Right ventricle myocardium inferior (tissue), 1 donor: ENCODE measurements at regions not wholly inside any gene's neighbourhood (a gene's known extent, or its start where the extent isn't known, plus 50 kb on each side); places are given as distances from the start of the nearest gene placed in this dataset.

Source experiments
- ATAC-seq: fragments of 200-7000 bp; cut with Tn5 transposase; one replicate; pipeline ENCODE4 v1.9.1; 2020; ENCODE audit warnings: mild to moderate bottlenecking, moderate library complexity
- DNase-seq: peaks from one replicate; pipeline ENCODE4 v3.0.0; 2021; ENCODE audit errors: missing footprints
- intact Hi-C: fragments of 100-400 bp; cut with DNase I; formaldehyde crosslinking; loops from one replicate; pipeline ENCODE4 v1.11.0; 2022
- donor health status: DM: no; HTN: yes; CAD: no; lungs with severe emphysema.

- DNase-seq (no peak), ATAC-seq (no peak)
- intact Hi-C loops, result no loop called here
These were observed 294.2 kb upstream of the ANO3 start for GRCh38 chr11:26037716-26038115.

GRCh38 chr11:26040339-26040738, 291.6 kb upstream of the ANO3 start:
- ATAC-seq, result no peak

DNA sequence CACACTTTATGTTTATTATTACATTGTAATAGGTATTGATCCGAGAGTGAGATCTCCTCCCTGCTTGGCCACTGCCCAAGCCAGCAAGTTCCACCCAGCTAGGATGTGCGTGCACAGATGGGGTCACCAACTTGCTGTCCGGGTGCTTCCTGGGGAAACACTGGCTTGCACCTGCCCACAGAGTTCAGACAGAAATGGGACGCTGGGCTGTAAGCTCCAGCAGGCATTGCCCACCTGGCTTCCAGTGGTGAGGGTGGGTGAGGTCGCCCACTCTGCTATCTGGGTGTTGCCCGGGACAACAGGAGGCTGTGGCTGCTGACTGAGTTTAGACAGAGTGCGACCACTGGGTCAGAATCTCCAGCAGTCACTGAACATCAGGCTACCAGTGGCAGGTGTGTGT, 289.8 kb upstream of the ANO3 start:
- no peak for DNase-seq
- ATAC-seq, result no peak
- intact Hi-C loops, result no loop called here

More at GRCh38 chr11:26040339-26040738, 291.6 kb upstream of the ANO3 start:
- intact Hi-C loops, result no loop called here
- no peak for DNase-seq

GRCh38 chr11:26043665-26044064, 288.3 kb upstream of the ANO3 start:
- no peak for ATAC-seq
- intact Hi-C loops, result no loop called here
- DNase-seq, result no peak

DNA sequence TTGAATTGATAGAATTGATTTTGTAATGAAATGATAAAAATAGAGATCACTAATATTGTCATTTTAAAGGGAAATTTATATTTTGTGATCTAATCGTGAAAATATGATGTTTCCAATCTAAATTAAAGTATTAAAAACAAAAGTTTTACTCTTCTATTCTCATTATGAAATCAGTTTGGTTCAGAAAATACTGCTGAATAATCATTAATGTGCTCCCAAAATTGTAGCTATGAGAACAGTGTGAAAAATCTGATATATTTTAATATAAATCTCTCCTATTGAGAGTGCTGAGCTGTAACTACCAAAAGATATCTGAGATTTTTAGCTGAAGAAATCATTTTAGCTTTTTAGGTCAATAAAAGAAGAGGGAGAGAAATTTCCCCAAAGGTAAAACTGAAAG, 287.5 kb upstream of the ANO3 start:
- ATAC-seq, result no peak
- intact Hi-C loops, result no loop called here
- DNase-seq, result no peak

- DNase-seq (no peak), ATAC-seq (no peak)
- intact Hi-C loops, result no loop called here
These were observed 286.8 kb upstream of the ANO3 start for GRCh38 chr11:26045082-26045481.

GRCh38 chr11:26048271-26048670, 283.7 kb upstream of the ANO3 start:
- ATAC-seq (peak; percentile 96), DNase-seq (no peak)
- intact Hi-C loops, result no loop called here

GRCh38 chr11:26053966-26054365, 278.0 kb upstream of the ANO3 start:
- ATAC-seq, result no peak
- DNase-seq, result no peak
- intact Hi-C loops, result loop anchor here (5.0 kb wide), 1 partner anchor 57 kb away; no protein-coding TSS in a partner anchor

DNA sequence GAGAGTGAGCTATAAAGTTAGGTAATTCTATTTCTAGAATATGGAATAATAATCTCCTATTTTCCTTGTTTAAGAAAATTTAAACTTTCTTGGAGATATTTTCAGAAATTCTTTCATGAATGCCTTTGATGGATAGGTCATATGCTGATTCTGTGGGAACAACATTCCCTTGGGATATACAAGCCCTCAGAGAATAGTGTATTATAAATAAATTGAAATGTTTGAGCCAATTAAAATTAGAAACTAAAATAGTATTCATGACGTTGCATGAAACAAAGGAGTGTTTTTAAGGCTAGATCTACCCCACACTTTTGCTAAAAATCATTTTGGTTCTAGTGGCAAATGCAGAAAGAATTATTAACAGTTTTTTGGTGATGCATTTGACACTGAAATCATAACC, 269.3 kb upstream of the ANO3 start:
- intact Hi-C loops, result no loop called here
- no peak for DNase-seq
- ATAC-seq, result no peak

DNA sequence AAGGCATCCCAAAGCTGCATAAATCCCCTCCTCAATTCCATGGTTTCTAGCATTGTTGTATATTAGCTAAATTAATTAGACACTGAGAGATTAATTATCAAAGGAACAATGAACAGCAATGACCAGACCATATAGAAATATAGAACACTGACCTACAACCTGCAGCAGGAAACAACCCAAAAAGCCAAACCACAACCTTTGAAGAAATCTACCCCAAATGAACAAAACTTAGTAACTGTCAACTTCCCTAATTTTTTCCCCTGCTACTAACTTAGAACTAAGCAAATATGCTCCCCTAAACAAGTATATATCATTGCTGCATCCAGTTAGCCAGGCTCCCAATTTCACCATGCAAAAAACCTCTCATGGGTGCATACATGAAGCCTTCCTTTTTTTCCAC, 268.0 kb upstream of the ANO3 start:
- DNase-seq (no peak), ATAC-seq (no peak)
- intact Hi-C loops, result no loop called here

DNA sequence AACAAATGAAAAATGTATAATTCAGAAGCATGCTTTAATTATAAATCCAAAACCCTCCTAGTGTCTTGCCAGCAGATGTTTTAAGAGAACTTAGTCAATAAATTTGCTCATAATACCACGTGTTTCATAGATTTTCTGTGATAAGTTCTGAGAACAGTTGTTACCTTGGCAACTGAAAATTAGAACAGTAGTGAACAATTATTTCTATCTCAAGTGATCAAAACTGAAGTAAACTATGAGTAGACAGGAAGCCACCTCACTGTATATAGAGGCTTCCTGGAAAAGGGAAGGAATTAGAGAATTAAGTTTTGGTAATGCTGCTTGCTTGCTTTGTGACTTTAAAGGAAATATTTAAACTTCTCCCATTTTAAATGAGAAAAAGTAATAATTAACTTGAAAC, 266.0 kb upstream of the ANO3 start:
- intact Hi-C loops, result no loop called here
- DNase-seq, result no peak
- no peak for ATAC-seq

DNA sequence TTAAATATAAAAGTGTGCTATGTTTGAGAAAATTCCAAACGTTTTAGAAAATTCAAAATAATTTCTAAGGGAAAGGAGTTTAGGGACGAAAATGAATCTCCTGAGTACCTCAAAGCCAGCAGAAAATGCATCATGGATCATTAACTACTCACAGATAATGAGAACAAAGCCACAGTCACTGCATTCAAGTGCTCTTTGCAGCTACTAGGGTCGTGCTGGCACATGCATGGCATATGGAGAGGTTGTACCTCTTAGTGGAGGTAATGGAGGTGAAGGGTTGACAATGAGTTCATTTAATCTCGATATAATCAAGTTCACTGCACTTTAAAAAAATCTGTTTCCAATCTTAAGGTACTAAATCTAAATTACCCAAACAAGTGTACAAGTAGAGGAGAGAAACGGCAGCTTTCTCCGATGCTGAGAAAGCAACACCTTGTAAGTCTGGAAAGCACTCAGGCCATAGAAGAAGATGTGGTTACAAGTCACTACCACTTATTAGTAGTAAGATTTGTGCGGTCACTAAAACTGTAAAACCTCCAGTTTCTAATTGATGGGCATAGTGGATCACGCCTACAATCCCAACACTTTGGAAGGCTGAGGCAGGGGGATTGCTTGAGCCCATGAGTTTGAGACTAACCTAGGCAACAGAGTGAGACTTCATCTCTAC, 261.1 kb upstream of the ANO3 start:
- intact Hi-C loops, result no loop called here
- DNase-seq, result no peak

GRCh38 chr11:26072614-26073153, 259.2 kb upstream of the ANO3 start:
- no peak for ATAC-seq
- intact Hi-C loops, result no loop called here
- DNase-seq, result no peak

More for the DNA sequence above, 261.1 kb upstream of the ANO3 start:
- no peak for ATAC-seq

DNA sequence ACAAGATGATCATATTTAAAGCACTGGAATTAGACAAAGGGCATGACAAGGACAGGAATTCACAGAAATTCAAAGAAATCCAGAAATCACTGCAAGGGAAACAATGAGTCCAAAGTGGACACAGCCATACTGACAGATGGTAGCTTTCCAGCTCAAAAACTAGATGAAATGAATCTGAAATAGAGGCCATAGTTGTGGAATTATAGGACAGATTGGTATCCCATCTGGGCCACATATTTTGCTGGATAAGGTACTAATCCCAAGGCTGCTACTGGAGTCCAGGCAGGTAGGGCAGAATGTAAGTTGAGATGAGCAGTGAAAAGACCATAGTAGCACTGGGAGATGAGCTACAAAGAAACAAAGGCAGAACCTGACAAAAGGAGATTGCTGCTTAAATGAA, 258.3 kb upstream of the ANO3 start:
- DNase-seq, result no peak
- intact Hi-C loops, result no loop called here

GRCh38 chr11:26076233-26076990, 255.5 kb upstream of the ANO3 start:
- intact Hi-C loops, result no loop called here
- DNase-seq, result no peak
- no peak for ATAC-seq

More for the DNA sequence above, 258.3 kb upstream of the ANO3 start:
- no peak for ATAC-seq

DNA sequence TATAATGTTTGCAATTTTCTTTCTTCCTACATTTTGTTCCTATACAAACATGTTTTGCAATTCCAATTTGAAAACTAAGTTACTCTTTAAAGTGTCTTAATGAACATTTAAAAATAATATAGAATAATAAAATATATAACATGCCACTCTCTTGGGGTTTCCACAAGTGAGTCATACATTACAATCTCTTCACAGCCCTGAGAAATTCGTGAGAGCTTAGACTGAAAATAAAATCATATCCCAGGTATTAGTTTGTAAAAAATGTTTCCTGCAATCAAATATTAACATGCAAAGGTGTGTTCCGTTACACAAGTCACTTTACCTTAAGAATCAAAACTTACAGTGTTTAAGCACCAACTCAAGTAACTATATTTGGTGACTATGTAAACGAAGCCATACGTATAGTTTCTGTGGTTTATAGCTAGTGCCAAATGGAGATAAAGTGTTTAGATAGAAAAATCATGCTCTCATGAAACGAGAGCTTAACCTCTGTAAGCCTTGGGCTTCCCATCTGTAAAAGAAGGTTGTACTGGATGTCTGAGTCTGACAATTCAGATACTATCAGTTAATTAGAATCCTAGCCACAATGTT, 253.6 kb upstream of the ANO3 start:
- ATAC-seq (no peak), DNase-seq (no peak)
- intact Hi-C loops, result no loop called here

DNA sequence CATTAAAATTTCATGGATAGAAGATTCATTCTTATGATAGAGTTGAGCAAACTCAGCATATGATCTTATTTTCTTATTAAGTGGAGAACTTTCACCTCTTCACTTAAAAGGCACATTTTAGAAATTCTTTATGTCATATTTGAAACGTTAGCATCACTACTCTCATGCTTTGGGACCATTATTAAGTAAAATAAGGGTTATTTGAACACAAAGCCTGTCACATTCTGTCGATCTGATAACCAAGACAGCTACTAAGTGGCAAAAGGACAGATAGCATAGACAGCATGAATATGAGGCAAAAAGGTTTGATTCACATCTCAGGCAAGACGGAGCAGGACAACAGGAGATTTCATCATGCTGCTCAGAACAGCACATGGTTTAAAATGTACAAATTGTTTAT, 247.6 kb upstream of the ANO3 start:
- ATAC-seq, result no peak
- intact Hi-C loops, result no loop called here
- no peak for DNase-seq

DNA sequence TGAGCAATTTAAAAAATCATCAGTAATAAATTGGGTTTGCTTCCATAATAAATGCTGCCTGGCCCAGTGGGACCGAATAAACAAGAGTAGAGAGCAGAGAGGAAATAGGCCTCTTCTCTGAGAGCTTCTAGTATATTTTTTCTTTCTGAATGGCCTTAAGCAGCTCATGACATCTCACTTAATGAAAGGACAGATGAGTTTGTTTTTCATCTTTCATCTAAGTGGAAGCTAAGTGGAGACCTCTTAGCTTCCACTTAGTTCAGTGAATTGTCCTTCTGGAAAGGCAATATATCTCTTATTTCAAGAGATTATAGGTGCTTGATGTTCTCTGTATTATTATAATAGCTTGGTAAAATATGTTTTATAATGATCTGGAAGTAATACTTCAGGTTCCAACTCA, 245.9 kb upstream of the ANO3 start:
- ATAC-seq (no peak), DNase-seq (no peak)
- intact Hi-C loops, result no loop called here

DNA sequence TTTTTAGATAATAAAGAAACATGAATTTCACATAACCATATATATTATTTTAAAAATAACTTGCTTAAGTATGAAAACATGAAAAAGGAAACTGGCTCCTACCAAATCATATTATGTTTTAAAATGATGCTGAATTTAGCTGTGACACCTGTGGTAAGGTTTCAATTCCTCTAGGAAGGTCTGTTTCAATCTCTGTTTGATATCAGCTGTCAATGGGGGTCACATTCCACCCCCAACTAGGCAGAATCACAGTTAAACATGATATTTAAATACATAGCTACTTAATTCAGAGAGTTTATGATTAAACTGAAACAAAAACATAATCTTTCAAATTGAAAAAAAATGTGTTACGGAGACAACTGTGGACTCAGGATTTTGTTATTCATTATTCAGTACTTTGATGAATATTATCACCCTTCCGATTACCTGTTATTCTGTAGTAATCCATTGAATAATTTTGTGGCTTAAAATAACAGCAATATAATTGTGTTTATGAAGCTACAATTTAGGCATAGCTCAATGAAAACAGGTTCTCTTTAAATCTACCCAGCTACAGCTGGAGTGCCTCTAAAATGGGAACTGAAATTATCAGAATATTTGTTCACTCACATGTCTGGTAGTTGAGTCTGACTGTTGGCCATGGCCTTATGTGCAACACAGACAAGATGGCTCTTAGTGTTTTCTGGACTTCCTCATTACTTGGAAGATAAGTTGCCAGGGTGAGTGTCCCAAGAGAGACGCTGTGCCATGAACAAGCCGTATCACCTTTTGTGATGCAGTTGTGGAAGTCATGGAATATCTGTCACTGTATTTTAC, 244.6 kb upstream of the ANO3 start:
- ATAC-seq (no peak), DNase-seq (no peak)
- intact Hi-C loops, result no loop called here
